RWPE2 (cell line): ENCODE measurements at regions not wholly inside any gene's neighbourhood (a gene's known extent, or its start where the extent isn't known, plus 50 kb on each side); places are given as distances from the start of the nearest gene placed in this dataset.
A peak's percentile ranks its signal among the peaks of the same experiment; 100 is the strongest.

Source experiments
- ATAC-seq: fragments of 200-7000 bp; cut with Tn5 transposase; 3 replicates; pipeline ENCODE4 v1.9.1; 2021; ENCODE audit warnings: low read depth
- DNase-seq: peaks from one replicate; pipeline ENCODE4 v3.0.0-alpha.2; 2020; ENCODE audit warnings: low spot score
- H3K27ac ChIP-seq: fragments of 450-650 bp; 2 replicates; pipeline ENCODE4 v1.5.1; 2017; ENCODE audit warnings: mild to moderate bottlenecking; ENCODE audit not compliant: poor library complexity, severe bottlenecking
- H3K27me3 ChIP-seq: fragments of 250-450 bp; sonication (Bioruptor Pico); 2 replicates; pipeline ENCODE4 v1.5.1; 2021; ENCODE audit warnings: mild to moderate bottlenecking, moderate library complexity; ENCODE audit not compliant: insufficient read depth, poor library complexity, severe bottlenecking
- H3K36me3 ChIP-seq: fragments of 250-450 bp; sonication (Bioruptor Pico); 2 replicates; pipeline ENCODE4 v1.5.1; 2020; ENCODE audit warnings: low read depth, mild to moderate bottlenecking, moderate library complexity
- H3K4me1 ChIP-seq: fragments of 250-450 bp; sonication (Bioruptor Pico); 2 replicates; pipeline ENCODE4 v1.5.1; 2021; ENCODE audit warnings: mild to moderate bottlenecking, moderate library complexity; ENCODE audit not compliant: insufficient read depth, poor library complexity, severe bottlenecking
- H3K4me3 ChIP-seq: fragments of 250-450 bp; sonication (Bioruptor Pico); 2 replicates; pipeline ENCODE4 v1.5.1; 2021; ENCODE audit warnings: mild to moderate bottlenecking, moderate library complexity; ENCODE audit not compliant: severe bottlenecking
- H3K9me3 ChIP-seq: fragments of 250-450 bp; sonication (Bioruptor Pico); 2 replicates; pipeline ENCODE4 v1.5.1; 2021; ENCODE audit warnings: mild to moderate bottlenecking, moderate library complexity; ENCODE audit not compliant: severe bottlenecking
- CTCF ChIP-seq: fragments of 450-650 bp; IDR thresholded peaks from one replicate; pipeline ENCODE4 v1.5.1; 2017; ENCODE audit warnings: mild to moderate bottlenecking, moderate library complexity; ENCODE audit not compliant: poor library complexity, severe bottlenecking

- no peaks in the 10 kb centered on the region for H3K36me3 ChIP-seq
- H3K9me3 ChIP-seq = no peaks in the 10 kb centered on the region
- H3K27me3 ChIP-seq = no peaks in the 10 kb centered on the region
- H3K4me1 ChIP-seq = peaks cover 12% of the 10 kb centered on the region
- H3K4me3 ChIP-seq = no peak overlapping the region
- TF ChIP-seq CTCF = no peak
- no peak overlapping the region for H3K27ac ChIP-seq
- ATAC-seq (no peak), DNase-seq (no peak)
These were observed 211.4 kb upstream of the NRIP1 start for GRCh38 chr21:15276243-15276642.

GRCh38 chr21:15277466-15277865 is 212.7 kb upstream of the NRIP1 start:
- Histone ChIP-seq H3K4me3 (no peak overlapping the region), H3K27ac (no peak overlapping the region), H3K9me3 (no peaks in the 10 kb centered on the region), H3K27me3 (no peaks in the 10 kb centered on the region), H3K36me3 (no peaks in the 10 kb centered on the region), H3K4me1 (peaks cover 9% of the 10 kb centered on the region)
- no peak for DNase-seq
- ATAC-seq = no peak
- TF ChIP-seq CTCF = no peak

DNA sequence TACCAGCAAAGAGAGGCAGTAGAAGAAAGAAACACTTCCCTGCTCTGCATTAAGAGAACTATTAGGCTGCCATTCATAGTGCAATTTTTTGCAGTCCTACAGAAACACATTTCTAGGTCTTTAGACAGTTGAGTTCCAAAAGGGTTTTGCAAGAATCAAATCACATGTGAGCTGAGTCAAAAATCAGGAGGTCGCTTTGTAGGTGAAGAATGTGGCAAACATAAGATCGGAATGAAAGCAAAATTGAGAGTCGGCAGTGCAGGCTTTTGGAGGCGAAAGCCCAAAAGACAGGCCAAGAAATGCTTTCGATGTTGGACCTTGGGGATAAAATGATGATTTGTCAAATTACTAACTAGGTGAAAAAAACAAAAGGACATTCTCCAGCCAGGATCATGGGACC is 213.5 kb upstream of the NRIP1 start:
- no peak for TF ChIP-seq CTCF
- DNase-seq (no peak), ATAC-seq (no peak)
- H3K27ac ChIP-seq = no peak overlapping the region
- H3K9me3 ChIP-seq = no peaks in the 10 kb centered on the region
- H3K36me3 ChIP-seq = no peaks in the 10 kb centered on the region
- H3K4me1 ChIP-seq = peaks cover 9% of the 10 kb centered on the region
- H3K27me3 ChIP-seq = no peaks in the 10 kb centered on the region
- no peak overlapping the region for H3K4me3 ChIP-seq

GRCh38 chr21:15278851-15279250 is 214.1 kb upstream of the NRIP1 start:
- Histone ChIP-seq H3K4me3 (no peak overlapping the region), H3K4me1 (peaks cover 9% of the 10 kb centered on the region), H3K9me3 (no peaks in the 10 kb centered on the region), H3K27ac (peak overlapping the region; percentile 37), H3K36me3 (no peaks in the 10 kb centered on the region), H3K27me3 (no peaks in the 10 kb centered on the region)
- no peak for TF ChIP-seq CTCF
- DNase-seq = no peak
- no peak for ATAC-seq

DNA sequence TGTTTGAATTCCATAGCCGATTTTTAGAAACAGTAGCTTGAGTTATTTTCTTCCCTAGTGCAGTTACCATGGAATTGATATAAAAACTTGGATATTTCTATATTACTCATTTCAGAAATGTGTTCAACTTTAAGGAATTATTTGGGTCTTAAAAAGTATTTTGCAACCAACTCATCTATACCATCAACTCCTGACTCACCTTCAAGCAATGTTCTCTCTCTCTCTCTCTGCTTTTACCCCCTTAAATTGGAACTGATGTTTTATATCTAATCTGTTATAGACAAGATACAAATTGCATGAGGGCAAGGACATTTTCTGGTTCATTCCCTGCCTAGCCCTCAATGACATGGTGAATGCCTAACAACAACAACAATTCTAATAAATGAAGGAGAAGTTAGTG is 214.7 kb upstream of the NRIP1 start:
- Histone ChIP-seq H3K9me3 (no peaks in the 10 kb centered on the region), H3K4me1 (peaks cover 9% of the 10 kb centered on the region), H3K4me3 (no peak overlapping the region), H3K27me3 (no peaks in the 10 kb centered on the region), H3K36me3 (no peaks in the 10 kb centered on the region), H3K27ac (peak overlapping the region; percentile 37)
- ATAC-seq = peak; percentile 61; the same call in 2 of the 3 replicates
- no peak for TF ChIP-seq CTCF
- no peak for DNase-seq
